ENCODE measurements at regions not wholly inside any gene's neighbourhood (a gene's known extent, or its start where the extent isn't known, plus 50 kb on each side); places are given as distances from the start of the nearest gene placed in this dataset.

DNA sequence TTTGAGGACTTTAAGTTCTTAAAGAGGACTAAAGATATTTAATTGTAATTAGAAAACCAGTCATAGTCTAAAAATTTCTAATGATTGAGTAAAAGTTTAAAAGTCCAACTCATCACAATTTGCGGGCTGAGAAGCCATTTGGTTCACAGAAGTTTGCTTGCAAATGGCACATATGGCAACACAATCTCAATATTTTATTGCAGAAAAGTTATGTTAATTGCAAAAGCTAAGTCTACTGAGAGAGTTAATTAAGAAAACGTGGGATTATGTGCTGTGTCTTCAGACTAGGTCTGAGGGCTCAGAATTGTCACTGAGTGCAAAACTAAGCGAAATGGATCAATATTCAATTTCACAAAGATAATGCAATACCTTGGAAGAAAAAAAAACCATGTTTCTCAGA lies 289.7 kb downstream of the PYDC2 start:
- DNase-seq: no peak

DNA sequence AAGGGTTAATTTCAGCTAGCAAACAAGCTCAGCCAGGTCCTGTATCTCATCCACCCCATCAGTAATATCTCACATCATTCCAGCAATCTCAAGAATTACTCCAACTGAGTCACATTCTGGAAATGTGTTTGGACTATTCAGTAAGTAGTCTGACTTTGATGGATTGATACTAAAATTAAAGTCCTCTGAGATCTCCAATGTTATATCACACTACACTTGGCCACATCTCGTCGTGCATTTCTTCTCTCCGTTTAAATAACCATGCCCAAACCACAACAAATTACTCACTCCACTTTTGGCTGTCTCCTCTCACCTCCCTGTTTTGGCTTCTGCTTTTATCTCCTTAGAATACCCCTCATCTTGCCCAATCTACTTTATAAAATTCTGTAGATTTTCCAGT lies 292.2 kb downstream of the PYDC2 start:
- DNase-seq: no peak

DNA sequence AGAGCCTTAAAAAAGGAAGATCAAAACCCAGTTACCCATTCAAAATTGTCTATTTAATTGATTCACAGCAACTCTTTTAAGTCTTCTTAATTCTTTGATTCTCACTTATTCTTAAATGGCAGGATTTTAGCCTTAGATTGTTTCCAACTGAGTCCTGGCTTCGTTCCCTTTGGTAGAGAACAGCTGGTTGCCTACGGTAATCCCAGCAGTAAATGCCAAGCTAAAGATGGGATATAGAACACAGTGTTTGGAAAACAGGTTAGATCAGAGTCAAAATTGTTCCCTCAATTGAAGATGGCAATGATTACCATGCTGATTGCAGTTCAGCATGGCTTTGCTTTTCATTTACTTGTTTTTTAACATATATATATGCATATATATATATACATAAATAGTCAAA lies 300.9 kb downstream of the PYDC2 start:
- no peak for DNase-seq

DNA sequence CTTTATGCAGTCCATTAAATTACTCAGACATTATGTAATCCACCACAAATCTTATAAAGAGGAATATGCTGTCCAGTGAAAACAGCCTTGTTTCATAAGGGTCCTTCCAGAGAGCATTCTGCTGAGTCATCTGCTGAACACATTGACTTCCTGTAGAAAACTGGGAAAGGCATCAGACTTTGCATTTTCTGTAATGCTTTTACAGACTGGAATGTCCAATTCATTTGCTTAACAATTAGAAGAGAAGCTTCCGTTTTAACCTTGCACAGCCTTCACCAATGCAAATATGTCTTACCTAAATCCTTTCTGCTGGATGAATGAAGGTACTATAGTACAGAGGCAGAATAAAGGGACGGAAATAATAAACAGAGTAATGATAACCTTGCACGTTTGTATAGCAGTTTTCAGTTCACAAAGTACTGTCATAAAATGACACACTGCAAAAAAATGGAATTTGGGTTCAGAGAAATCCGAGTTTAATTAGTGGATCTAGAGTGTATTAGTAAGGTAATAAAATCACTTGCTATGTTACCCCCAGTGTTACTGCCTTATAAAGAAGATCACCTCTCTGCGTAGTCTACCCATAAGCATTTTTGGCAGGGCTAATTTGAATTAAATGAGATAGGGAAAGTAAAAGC lies 301.5 kb downstream of the PYDC2 start:
- DNase-seq: no peak

DNA sequence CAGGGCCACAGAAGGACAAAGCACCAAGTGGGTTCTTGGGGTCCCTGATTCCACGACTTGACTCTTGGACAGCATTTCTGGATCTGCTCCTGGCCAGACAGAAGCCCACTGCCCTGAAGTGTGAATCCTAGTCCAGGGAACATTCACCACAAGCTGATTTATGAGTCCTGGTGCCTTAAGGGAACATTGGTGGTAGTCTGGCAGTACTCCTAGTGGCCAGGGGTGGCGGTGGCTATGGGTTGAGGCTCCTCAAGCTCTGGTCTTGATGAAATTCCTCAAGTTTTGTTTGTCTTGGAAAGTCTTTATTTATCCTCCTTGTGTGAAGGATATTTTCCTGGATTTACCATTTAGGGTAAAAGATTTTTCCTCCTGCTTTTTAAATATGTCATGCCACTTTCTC lies 307.5 kb downstream of the PYDC2 start:
- no peak for DNase-seq

DNA sequence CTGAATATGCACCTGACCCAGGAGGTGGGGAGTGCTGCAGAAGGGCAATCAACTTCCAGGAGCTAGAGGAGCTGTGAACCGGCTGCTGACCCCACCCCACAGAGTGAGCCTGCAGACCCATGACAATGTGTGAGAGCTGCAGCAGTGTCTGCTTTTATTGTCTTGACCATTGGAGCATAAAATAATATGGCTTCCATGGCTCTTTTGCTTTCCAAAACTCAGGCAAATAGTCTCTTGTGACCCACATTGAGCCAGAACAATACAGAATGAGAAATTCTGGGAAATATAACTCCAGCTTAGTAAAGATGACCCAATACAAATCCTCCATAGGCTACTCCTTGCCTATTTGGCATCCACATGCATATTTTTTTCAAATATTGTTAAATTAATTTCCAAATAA lies 309.6 kb downstream of the PYDC2 start:
- DNase-seq: no peak

DNA sequence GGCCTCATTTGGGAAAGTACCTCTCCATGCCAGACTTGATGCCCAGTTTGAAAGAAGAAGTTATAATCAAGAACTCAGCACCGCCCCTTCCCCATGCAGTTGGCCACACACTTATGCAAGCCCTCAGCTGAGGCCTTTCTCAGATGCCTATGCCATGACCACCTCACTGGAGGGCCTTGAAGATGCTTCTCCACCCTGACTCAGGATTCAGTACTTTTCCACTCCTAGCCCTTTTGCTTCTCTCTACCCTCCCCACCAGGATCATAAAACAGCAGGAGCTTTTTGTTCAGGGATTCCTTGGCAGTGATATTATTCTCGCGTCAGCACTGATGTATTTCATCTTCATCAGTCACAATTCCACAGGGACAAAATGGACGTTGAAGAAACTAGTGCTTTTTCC lies 313.5 kb downstream of the PYDC2 start:
- no peak for DNase-seq

DNA sequence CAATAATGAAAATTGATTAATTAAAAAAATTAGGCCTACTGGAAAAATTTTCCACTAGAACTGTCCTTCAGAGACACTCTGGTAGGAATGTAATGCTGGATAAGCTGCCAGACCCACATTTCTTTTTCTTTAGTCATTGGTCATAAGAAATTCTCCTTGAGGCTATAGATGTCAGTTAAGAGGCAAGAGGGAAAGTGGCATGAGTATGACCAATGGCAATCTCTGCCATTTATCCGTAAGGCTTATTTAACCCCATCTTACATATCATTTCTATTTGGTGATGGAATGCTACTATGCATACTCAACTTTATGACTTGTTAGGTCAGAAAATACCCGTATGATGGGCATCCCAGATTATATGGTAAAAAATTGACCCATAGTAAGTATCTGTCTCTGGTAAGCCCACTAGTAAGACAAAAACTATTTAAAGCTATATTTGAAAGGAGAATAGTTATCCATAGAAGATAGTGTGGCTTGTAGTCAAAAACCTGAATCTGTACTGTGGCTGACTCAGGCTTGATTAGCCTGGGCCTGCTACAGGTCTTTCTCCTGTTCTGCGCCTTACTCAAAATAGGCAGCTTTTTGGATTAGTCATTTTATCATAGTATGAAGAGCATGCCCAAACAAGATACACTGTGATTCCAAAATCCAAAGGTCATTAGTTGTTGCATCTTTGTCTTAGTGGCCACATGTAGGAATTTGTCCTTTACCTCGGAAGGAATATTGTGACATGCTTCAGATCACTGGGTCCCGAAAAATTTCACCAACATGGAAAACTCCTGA lies 314.7 kb downstream of the PYDC2 start:
- no peak for DNase-seq

DNA sequence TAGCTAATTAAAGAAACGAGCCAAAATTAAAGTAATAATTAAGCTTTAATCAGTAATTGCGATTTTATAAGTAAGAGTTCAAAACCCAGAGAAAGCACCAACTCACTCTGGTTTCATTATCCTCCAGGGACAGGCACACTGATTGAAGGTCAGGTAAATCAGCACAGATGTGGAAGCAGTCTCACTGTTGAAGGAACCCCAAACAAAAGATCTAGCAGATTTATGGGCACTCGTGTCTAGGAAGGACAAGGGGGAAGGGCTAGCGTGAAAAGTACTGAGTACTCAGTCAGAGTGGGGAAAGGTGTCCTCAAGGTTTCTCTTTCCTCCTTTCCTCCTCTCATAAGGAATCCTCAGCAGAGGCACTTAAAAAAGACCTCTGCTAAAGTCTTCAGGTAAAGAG lies 320.1 kb downstream of the PYDC2 start:
- no peak for DNase-seq

DNA sequence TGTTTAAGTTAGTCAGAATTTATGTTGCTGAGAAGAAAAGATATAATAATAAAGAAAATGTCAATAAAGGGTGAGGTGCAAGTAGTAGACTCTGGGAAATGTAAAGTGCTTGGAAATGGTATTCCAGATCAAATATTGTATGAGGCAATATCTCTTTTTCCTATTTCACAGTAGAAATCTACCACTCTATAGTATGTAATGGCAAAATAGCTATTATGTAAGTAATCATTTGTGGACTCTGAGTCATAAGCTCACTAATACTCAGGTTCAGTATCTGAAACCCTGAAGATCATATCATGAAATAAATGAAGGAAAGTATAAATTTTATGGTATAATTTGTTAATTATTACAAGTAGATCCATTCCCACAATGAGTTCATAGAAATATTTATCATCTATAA lies 322.1 kb downstream of the PYDC2 start:
- no peak for DNase-seq

DNA sequence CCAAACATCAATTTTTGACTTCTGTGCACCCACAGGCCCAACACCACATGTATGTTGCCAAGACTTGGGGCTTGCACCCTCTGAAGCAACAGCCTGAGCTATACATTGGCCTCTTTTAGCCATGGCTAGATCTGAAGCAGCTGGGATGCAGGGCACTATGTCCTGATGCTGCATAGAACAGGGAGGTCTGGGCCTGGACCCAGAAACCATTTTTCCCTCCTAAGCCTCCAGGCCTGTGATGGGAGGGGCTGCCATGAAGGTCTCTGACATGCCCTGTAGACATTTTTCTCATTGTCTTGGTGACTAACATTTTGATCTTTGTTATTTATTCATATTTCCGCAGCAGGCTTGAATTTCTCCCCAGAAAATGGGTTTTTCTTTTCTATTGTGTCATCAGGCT lies 330.0 kb downstream of the PYDC2 start:
- DNase-seq: no peak

DNA sequence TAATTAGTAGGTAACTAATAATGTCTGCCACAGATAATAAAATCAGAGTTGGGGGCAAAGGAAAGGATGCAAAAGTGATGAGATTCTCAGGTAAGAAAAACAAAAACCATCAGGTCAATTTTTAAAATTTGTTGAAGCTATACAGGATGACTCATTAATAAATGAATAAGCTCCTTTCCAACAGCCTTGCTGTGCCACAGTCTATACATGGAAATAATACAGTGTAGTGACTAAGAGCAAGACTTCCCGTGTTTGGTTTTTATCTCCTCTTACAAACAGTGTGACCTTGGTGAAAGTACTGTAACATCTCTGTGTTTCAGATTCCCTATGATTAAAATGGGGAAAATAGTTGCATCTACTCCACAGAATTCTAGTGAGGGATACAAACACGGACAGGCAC lies 331.6 kb downstream of the PYDC2 start:
- no peak for DNase-seq

DNA sequence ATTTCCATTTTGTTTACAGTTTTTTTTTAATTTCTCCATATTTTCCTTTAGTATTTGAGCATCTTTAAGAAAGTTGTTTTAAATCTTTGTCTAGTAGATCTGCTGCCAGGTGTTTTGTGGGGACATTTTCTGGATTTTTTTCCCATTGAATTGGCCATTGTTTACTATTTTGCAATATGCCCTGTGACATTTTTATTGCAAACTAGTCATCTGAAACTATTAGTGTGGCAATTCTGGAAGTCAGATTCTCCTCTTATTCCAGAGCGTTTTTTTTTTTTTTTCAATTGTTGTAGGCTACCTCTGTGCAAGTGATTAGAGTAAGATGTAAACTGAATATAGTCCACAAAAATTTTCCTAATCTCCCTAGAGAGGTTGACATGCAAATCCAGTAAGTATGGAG lies 334.2 kb downstream of the PYDC2 start:
- no peak for DNase-seq

DNA sequence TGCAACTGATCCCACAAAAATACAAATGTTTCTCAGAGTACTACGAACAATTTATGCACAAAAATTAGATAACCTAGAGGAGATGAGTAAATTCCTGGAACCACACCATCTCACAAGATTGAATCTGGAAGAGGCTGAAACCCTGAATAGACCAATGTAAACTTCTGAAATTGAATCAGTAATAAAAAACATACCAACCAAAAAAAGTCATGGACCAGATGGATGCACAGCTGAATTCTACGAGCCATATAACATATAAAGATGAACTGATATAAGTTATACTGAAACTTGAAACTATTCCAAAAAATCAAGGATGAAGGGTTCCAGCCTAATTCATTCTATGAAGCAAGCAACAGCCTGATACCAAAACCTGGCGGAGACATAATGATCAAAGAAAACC lies 336.3 kb downstream of the PYDC2 start:
- no peak for DNase-seq

DNA sequence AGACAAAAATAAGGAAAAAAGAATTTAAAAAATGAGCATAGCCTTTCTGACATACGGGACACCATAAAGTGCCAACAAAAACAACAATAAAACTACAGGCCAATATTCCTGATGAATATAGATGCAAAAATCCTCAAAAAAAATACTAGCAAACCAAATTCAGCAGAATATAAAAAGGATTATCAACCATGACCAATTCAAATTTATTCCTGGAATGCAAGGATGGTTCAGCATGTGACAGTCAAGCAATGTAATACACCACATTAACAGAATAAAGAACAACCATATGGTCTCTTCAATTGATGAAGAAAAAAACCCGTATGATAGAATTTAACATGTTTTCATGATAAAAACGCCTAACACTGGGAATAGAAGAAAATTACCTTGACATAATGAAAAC lies 341.7 kb downstream of the PYDC2 start:
- DNase-seq: no peak

DNA sequence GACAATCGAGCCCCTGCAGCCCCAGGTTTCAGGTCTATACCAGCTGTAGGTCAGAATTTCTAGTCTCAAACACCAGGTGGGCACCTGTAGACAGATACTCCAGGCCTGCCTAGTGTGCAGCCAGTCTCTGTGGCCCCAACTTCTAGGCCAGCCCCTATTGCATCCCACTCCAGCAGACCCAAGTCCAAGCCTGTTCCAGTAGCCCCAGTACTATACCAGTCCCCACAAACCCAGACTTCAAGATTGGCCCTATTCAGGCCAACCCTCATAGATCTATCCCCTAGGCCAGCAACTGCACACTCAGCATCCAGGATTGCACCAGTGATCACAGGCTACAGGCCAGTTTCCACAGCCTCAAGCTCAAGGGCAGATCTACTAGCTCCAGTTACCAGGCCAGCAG lies 344.0 kb downstream of the PYDC2 start:
- DNase-seq: no peak

DNA sequence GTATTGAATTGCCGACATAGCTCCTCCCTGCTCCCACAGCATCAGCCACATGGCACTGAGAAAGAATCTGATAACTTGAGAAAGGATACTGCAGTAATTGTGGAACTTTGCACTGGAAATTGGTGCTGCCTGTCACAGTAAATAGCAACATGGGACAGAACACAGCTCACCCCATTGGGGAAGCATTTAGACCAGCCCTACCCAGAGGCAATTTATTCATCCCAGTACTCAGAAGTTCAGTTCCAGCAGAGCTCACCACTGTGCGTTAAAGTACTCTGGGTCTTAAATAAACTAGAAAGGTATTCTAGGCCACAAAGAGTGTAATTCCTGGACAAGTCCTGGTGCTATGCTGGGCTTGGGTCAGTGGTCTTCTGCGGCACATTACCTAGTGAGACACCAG lies 347.1 kb downstream of the PYDC2 start:
- no peak for DNase-seq

DNA sequence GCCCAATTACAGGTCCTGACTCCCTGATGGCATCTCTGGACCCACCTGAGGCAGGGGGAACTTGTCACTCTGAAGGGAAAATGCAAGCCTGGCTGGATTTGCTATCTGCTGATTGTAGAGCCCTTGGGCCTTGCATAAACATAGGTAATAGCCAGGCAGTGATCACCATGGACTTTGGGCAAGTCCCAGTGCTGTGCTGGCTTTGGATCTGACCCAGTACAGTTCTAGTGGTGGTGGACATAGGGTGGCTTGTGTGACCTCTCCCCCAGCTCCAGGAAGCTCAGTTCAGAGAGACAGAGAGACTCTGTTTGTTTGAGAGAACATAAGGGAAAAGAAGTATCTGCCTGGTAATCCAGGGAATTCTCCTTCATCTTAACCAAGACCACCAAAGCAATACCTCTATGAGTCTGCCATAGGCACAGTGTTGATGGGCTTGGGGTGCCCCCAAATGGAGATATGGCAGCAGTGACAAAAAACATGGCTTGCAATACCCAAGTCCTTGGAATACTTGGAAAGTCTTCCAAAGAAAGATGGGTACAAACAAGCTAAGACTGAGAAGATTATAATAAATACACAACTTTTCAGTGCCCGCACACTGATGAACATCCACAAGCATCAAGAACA lies 348.5 kb downstream of the PYDC2 start:
- DNase-seq: no peak

DNA sequence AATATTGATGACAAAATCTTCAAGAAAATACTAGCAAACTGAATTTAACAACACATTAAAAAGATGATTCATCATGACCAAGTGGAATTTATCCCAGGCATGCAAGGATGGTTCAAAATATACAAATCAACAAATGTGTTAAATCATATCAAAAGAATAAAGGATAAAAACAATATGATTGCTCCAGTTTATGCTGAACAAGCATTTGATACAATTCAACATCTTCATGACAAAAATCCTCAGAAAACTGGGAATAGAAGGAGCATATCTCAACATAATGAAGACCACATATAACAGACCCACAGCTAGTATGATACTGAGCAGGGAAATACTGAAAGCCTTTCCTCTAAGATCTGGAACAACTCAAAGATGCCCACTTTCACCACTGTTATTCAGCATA lies 352.3 kb downstream of the PYDC2 start:
- DNase-seq: no peak

DNA sequence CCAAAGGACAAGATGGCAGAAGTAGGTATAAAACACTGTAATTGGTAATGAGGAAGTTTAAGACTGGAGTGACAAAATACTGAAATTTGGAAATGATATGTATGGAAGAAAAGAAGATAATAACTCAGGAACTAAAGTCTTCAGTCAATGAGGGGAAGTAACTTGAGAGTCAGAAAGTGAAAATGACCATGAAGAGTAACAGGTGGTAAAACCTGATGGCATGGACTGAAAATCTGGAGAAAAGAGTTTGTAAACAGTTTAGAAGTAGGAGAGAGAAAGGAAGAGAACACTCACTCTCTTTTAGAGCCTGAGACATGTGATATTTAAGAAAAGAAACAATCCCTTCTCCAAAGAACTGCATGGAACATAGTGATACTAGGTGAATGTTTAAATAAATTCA lies 387.9 kb downstream of the PYDC2 start:
- no peak for DNase-seq

DNA sequence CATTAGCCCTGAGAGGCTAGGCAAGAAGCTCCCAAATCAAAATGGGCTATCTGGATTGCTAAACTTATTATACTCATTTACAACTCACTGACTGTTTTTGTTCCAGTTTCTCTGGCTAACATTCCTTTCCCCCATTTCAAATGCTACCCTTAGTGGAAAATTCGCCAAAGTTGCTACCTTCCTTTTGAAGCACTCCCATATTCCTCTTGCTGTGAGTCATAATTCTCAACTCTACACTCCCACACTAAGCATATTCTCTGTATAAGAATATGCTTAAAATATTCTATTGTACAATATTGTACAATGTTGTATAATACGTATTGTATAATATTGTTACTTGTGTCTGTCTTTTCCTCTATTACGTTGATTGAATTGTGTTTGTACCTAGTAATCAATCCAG lies 398.6 kb downstream of the PYDC2 start:
- DNase-seq: no peak

DNA sequence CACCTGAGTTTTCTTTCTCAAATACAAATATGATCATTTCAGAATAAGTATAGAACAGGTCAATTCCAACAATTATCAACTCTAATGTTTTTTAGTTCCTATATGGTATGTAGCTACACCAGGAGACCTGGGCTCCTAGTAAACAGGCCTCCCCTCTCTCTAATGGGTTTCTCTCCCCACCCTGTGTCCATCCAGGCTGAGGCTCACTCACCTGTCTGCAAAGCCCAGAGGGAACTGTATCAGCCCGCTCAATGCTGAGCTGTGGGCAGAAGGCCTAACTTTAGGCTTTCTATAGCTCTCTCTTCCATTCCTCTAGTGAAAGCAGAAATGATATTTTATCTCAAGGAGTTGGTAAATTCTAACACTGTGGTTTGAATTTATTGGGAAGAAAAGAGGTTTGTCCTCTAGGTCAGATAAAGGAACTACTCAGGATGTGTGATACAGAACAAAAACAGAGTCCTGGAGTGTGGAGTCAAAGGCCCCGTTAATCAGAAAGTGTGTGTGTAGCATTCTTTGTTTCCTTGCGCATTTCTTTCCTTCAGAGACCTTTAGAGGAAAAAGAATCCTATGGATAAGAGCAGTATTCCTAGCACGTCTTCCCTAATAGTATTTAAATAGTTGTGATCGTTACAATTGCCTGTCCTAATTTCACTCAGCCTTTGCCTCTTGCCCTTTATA lies 408.9 kb downstream of the PYDC2 start:
- DNase-seq: no peak

DNA sequence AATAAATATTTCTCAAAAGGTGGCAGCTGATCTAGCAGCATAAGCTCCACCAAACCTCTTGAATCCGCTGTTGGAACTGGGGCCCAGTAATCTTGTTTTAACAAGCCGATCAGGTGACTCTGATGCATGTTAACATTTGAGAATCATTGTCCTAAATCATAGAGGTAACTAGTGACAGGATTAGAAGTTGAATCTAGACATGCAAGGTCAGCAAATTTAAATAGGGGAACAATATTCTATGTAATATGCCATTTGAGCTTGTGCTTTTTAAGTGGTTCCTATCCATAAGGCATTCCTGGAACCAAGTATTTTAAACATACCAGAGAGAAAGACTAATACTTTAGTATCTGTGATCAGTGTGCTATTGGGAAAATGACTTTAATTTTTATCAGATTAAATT lies 412.8 kb downstream of the PYDC2 start:
- no peak for DNase-seq

DNA sequence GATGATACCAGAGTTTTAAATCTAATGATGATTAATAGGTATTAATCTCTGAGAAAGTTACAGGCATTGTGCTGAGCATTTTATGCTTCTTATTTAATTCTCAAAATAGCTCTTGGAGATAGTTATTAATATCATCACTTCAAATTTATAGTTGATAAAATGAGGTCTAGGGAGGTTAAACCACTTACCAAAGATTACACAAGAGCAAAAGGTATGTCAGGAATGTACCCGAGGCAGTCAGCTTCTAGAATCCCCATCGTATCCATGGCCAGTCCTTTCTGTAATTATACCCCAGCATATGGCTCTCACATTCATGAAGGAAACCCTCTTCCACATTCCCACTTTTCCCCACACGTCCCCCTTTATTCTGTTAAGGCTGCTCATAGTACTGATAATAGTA lies 421.3 kb downstream of the PYDC2 start:
- no peak for DNase-seq

All from NCI-H2171 treated with DMSO at 0.1 percent for 48 hours (cell line).